ENCODE measurements at regions not wholly inside any gene's neighbourhood (a gene's known extent, or its start where the extent isn't known, plus 50 kb on each side); places are given as distances from the start of the nearest gene placed in this dataset.

DNA sequence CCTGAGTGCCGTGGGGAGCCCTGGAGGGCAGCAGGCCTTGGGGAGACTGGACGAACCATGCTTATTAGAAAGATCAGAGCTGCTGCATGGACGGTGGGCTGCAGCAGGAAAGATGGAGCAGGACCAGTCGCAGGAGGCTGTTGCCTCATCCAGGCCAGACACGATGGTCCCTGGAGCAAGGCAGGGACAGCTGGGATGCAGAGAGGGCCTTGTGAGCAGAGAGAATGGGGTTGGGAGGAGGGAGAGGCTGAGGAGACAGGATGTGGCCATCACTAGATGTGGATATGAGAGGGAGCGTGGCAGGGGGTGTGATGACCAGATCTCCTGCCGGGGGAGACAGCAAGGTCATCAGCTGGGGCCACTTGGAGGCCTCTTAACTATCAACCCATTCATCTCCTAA, 727.6 kb downstream of the PTPRU start:
- H3K9ac ChIP-seq (ENCODE audit: low read length) = no peak overlapping the region
- no peaks in the 10 kb centered on the region for H3K36me3 ChIP-seq (ENCODE audit: control insufficient read depth, insufficient read depth, low read length)
- no peaks in the 10 kb centered on the region for H3K4me1 ChIP-seq (ENCODE audit: control insufficient read depth, insufficient read depth, low read length)
- H3K27me3 ChIP-seq (ENCODE audit: control insufficient read depth, insufficient read depth, low read length) = peaks cover 3% of the 10 kb centered on the region
- no peak overlapping the region for H3K4me3 ChIP-seq (ENCODE audit: low read length)
- H3K27ac ChIP-seq (ENCODE audit: low read depth, low read length) = no peak overlapping the region

DNA sequence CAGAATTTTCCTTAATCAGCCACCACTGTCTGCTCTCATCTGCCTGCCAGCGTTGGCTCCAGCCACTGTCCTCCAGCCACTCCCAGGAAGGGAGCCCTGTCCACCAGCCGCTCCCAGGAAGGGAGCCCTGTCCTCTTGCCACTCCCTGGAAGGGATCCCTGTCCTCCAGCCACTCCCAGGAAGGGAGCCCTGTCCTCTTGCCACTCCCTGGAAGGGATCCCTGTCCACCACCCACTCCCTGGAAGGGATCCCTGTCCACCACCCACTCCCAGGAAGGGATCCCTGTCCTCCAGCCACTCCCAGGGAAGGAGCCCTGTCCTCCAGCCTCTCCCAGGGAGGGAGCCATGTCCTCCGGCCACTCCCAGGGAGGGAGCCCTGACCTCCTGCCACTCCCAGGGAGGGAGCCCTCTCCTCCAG, 726.5 kb downstream of the PTPRU start:
- no peak overlapping the region for H3K27ac ChIP-seq (ENCODE audit: low read depth, low read length)
- no peaks in the 10 kb centered on the region for H3K36me3 ChIP-seq (ENCODE audit: control insufficient read depth, insufficient read depth, low read length)
- H3K27me3 ChIP-seq (ENCODE audit: control insufficient read depth, insufficient read depth, low read length) = peaks cover 7% of the 10 kb centered on the region
- H3K4me1 ChIP-seq (ENCODE audit: control insufficient read depth, insufficient read depth, low read length) = no peaks in the 10 kb centered on the region
- H3K9ac ChIP-seq (ENCODE audit: low read length) = no peak overlapping the region
- no peak overlapping the region for H3K4me3 ChIP-seq (ENCODE audit: low read length)

DNA sequence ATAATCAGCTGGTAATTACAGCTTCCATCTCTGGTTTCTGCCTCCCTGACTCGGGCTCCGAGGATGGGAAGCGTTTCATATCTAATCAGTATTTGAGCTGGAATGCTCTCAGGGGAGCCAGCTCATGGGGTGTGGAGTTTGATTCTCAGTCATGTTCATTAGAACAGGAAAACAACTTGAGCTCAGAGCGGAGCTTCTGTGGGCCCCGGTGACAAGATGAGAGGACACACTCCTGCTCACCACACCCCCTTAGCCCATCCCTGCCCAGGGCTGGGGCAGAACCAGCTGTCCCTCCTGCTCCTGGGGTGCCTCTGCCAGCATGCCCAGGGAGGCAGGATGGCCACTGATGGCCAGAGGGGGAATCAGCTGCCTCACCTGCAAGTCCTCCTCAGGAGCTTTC, 726.0 kb downstream of the PTPRU start:
- no peak overlapping the region for H3K9ac ChIP-seq (ENCODE audit: low read length)
- H3K27ac ChIP-seq (ENCODE audit: low read depth, low read length) = no peak overlapping the region
- no peaks in the 10 kb centered on the region for H3K4me1 ChIP-seq (ENCODE audit: control insufficient read depth, insufficient read depth, low read length)
- no peaks in the 10 kb centered on the region for H3K36me3 ChIP-seq (ENCODE audit: control insufficient read depth, insufficient read depth, low read length)
- peaks cover 7% of the 10 kb centered on the region for H3K27me3 ChIP-seq (ENCODE audit: control insufficient read depth, insufficient read depth, low read length)
- H3K4me3 ChIP-seq (ENCODE audit: low read length) = no peak overlapping the region

DNA sequence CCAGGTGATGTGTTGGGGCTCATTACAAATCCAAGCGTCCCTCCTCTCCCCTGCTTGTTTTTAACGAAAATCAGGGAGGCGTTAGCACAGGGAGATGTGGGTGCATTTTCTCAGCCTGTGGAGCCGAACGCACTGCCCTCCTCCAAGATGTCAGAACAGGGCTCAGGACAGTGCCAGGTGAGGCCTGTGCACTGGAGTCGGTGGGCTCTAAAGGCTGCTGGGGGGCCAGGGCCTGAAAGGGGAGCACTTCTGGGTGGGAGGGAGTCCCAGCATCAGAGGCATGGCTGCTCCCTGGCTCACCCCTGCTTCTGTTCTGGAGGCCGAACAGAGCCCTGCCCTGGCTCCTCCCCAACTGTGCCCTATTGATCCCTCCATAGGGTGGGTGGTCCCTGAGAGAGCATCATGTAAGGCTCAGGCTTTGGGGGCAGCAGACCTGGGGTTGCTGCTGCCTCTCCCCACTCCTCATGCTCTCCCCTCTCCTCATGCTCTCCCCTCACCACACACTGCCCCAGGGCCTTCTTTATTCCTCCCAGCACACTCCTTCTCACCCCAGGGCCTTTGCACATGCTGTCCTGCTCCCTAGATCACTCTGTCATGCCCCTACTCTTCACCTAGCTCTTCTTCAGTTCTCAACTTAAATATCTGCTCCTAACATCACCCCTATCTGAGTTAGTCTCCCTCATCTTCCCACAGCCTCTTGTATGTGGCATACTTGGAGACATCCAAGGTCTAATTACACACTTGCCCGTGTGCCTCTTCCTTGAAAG, 725.2 kb downstream of the PTPRU start:
- Histone ChIP-seq H3K27me3 (ENCODE audit: control insufficient read depth, insufficient read depth, low read length) (peaks cover 3% of the 10 kb centered on the region), H3K9ac (ENCODE audit: low read length) (no peak overlapping the region), H3K36me3 (ENCODE audit: control insufficient read depth, insufficient read depth, low read length) (no peaks in the 10 kb centered on the region), H3K4me1 (ENCODE audit: control insufficient read depth, insufficient read depth, low read length) (no peaks in the 10 kb centered on the region), H3K27ac (ENCODE audit: low read depth, low read length) (no peak overlapping the region), H3K4me3 (ENCODE audit: low read length) (no peak overlapping the region)

DNA sequence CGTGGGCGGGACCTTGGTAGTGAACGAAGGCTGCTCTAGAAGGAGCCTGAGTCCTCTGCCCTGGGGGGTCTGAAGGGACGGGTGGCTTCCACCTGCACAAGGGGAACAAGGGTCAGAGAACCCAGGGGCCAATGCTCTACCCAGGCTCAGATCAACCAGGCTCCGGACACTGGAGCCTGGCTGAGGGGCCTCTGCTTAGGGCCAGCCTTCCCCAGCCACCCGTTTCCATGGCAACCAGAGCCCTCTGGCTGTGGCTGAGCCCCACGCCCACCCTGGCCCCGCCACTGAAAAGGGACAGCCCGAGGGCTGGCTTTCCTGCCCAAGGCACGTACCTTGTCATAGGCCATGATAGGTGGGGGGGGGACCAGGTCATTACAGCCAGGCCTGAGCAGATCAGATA, 724.6 kb downstream of the PTPRU start:
- no peaks in the 10 kb centered on the region for H3K36me3 ChIP-seq (ENCODE audit: control insufficient read depth, insufficient read depth, low read length)
- H3K27me3 ChIP-seq (ENCODE audit: control insufficient read depth, insufficient read depth, low read length) = peaks cover 3% of the 10 kb centered on the region
- H3K4me3 ChIP-seq (ENCODE audit: low read length) = no peak overlapping the region
- H3K9ac ChIP-seq (ENCODE audit: low read length) = no peak overlapping the region
- H3K4me1 ChIP-seq (ENCODE audit: control insufficient read depth, insufficient read depth, low read length) = no peaks in the 10 kb centered on the region
- H3K27ac ChIP-seq (ENCODE audit: low read depth, low read length) = no peak overlapping the region

DNA sequence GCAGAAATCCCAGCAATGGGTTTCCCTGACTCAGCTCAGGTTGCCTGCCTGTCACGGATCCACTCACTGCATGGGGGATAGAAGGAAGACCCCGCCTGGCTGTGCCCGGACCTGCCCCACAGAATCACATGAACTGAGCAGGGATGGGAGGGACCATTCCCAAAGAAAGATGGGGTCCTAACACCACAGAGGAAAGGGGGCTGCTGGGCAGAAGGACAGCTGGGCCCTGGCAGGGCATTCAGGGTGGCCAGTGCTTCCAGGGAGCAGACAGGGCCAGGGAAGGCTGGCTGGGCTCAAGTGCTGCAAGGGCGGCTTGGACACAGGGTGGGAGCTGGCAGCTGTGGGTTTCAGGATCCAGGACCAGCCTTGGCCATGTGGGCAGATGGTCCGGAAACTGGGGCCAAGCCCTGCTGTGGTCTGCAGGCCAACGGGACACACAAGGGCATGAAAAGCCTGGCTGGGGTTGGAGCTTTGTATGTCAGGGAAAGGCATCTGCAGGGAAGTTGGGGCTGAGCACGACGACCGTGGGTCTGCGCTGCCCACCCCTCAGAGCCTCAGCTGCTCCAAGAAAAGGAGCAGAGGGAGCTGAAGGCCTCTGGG, 723.9 kb downstream of the PTPRU start:
- H3K4me3 ChIP-seq (ENCODE audit: low read length) = no peak overlapping the region
- H3K9ac ChIP-seq (ENCODE audit: low read length) = no peak overlapping the region
- H3K27ac ChIP-seq (ENCODE audit: low read depth, low read length) = no peak overlapping the region
- peaks cover 3% of the 10 kb centered on the region for H3K27me3 ChIP-seq (ENCODE audit: control insufficient read depth, insufficient read depth, low read length)
- no peaks in the 10 kb centered on the region for H3K4me1 ChIP-seq (ENCODE audit: control insufficient read depth, insufficient read depth, low read length)
- no peaks in the 10 kb centered on the region for H3K36me3 ChIP-seq (ENCODE audit: control insufficient read depth, insufficient read depth, low read length)

DNA sequence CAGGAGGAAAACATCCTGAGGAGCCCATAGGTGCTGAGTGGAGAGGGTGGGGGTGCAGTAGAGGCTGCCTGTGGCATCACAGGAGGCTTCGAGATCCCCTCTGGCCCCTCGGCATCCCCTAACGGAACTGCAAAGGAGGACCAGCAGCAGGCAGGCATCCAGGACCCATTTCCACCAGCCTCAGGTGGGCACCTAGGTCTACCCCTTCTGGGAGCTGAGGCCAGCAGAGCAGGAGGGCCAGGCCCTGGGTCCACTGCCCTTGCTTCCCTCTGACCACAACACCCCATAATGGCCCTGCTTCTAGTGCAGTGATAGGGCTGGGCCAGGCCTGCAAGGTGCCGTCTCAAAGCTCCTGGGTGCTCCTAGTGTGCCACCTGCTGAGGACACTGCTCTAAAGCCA, 723.0 kb downstream of the PTPRU start:
- Histone ChIP-seq H3K36me3 (ENCODE audit: control insufficient read depth, insufficient read depth, low read length) (no peaks in the 10 kb centered on the region), H3K4me1 (ENCODE audit: control insufficient read depth, insufficient read depth, low read length) (no peaks in the 10 kb centered on the region), H3K9ac (ENCODE audit: low read length) (no peak overlapping the region), H3K4me3 (ENCODE audit: low read length) (no peak overlapping the region), H3K27me3 (ENCODE audit: control insufficient read depth, insufficient read depth, low read length) (peaks cover 3% of the 10 kb centered on the region), H3K27ac (ENCODE audit: low read depth, low read length) (no peak overlapping the region)

DNA sequence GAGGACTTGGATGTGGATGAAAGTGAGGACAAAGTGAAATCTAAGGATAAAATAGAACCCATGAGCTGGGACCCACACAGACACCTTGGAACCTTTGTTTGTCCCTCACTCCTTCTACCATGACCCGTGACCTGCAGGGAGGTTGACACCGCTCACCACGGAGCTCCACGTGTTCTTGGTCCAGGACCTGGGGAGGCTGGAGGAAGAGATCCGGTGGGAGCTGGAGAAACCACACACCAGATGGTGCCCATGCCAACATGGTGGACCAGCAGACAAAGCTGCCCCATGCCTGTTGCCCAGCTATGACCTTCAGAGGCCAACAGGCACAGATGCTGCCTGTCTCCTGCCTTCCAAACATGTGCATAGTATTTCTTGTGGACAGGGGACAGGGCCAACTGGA, 721.9 kb downstream of the PTPRU start:
- H3K36me3 ChIP-seq (ENCODE audit: control insufficient read depth, insufficient read depth, low read length) = no peaks in the 10 kb centered on the region
- H3K27ac ChIP-seq (ENCODE audit: low read depth, low read length) = no peak overlapping the region
- H3K9ac ChIP-seq (ENCODE audit: low read length) = no peak overlapping the region
- H3K4me1 ChIP-seq (ENCODE audit: control insufficient read depth, insufficient read depth, low read length) = no peaks in the 10 kb centered on the region
- H3K27me3 ChIP-seq (ENCODE audit: control insufficient read depth, insufficient read depth, low read length) = peaks cover 3% of the 10 kb centered on the region
- H3K4me3 ChIP-seq (ENCODE audit: low read length) = no peak overlapping the region

DNA sequence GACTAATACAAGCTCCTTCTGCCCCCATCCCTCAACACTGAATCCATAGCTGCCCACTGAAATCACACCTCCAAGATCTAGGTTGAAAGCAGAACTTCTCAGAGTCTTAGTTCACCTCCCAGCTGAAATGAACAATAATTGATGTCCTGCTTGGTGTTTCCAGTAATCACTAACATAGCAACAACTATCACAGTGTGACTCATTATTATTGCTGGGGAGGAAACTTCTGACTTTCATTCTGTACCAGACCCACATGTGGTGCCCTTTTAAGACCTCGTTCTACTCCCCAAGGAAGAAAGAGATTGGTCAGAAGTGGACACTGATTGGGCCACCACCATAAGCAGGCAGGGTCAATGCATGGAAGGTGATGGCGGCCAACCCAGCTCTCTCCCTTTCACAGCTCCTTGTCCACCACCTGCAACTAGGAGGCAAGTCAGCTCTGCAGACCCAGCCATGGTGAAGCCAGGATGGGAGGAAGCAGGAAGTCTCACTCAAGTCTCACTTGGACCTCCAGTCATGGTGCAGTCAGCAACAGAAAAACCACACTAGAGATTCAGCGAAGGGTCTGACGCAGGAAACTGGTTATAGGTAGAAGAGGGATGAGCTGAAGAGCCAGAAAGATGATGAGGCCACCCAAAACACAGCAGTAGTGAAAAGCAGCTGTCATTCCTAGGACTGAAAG, 720.2 kb downstream of the PTPRU start:
- H3K4me1 ChIP-seq (ENCODE audit: control insufficient read depth, insufficient read depth, low read length) = no peaks in the 10 kb centered on the region
- no peak overlapping the region for H3K27ac ChIP-seq (ENCODE audit: low read depth, low read length)
- no peak overlapping the region for H3K4me3 ChIP-seq (ENCODE audit: low read length)
- H3K27me3 ChIP-seq (ENCODE audit: control insufficient read depth, insufficient read depth, low read length) = peaks cover 3% of the 10 kb centered on the region
- no peaks in the 10 kb centered on the region for H3K36me3 ChIP-seq (ENCODE audit: control insufficient read depth, insufficient read depth, low read length)
- H3K9ac ChIP-seq (ENCODE audit: low read length) = no peak overlapping the region

DNA sequence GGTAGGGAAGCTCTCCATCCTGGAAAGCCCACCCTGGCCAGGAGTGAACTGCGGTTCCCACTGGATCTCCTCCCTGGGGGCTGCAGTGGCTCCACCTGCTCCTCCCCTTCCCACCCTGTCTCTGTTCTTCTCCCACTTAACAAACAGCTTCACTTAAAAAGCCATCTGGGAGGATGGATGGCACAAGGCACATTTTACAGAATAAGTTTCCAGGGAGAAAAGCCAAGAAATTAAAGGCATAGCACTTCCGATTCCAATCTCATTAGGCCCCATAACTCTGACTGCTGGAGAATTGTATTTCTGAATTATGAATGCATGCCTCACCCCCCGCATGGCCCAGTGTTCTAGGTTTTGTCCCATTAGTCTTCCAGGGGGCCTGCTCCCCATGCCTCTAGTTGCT, 718.3 kb downstream of the PTPRU start:
- Histone ChIP-seq H3K4me1 (ENCODE audit: control insufficient read depth, insufficient read depth, low read length) (no peaks in the 10 kb centered on the region), H3K4me3 (ENCODE audit: low read length) (no peak overlapping the region), H3K27me3 (ENCODE audit: control insufficient read depth, insufficient read depth, low read length) (peaks cover 3% of the 10 kb centered on the region), H3K9ac (ENCODE audit: low read length) (no peak overlapping the region), H3K27ac (ENCODE audit: low read depth, low read length) (no peak overlapping the region), H3K36me3 (ENCODE audit: control insufficient read depth, insufficient read depth, low read length) (no peaks in the 10 kb centered on the region)

DNA sequence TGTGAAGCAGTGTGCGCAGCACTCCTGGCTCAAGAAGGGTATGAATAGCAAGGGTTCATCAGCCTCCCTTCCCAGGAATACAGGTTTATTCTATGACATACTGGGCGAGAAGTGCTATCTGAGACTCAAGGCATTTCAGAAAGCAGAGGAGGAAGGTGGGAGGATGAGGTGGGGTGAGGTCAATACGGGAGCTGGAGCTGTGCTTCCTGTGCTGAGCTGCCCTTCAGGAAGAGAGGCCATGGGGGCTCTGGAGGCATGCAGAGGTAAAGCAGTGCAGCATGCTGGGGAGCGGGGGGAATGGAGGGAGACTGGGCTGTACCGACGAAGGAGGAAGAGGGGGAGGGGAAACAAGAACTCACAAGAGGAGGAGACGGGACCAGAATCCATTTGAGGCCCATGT, 717.6 kb downstream of the PTPRU start:
- no peak overlapping the region for H3K4me3 ChIP-seq (ENCODE audit: low read length)
- no peaks in the 10 kb centered on the region for H3K36me3 ChIP-seq (ENCODE audit: control insufficient read depth, insufficient read depth, low read length)
- H3K9ac ChIP-seq (ENCODE audit: low read length) = no peak overlapping the region
- H3K27me3 ChIP-seq (ENCODE audit: control insufficient read depth, insufficient read depth, low read length) = peaks cover 3% of the 10 kb centered on the region
- no peak overlapping the region for H3K27ac ChIP-seq (ENCODE audit: low read depth, low read length)
- no peaks in the 10 kb centered on the region for H3K4me1 ChIP-seq (ENCODE audit: control insufficient read depth, insufficient read depth, low read length)

DNA sequence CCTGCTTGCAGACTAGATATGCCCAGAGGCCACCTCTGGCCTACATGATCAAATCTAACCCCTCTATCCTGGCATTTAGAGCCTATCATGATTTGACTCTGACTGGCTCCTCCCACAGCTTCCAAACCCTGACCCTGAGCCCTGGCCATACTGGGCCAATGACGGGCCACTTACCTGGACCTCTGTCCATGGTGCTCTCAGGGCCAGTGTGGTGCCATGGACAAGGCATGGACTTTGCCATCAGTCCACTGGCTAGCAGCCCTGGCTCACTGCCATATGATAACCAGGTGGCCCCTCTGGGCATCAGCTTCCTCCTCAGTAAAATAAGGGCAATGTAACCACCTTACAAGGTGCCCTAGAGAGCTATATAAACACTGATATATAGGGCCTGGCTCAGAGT, 713.4 kb downstream of the PTPRU start:
- no peak overlapping the region for H3K4me3 ChIP-seq (ENCODE audit: low read length)
- no peaks in the 10 kb centered on the region for H3K36me3 ChIP-seq (ENCODE audit: control insufficient read depth, insufficient read depth, low read length)
- no peak overlapping the region for H3K9ac ChIP-seq (ENCODE audit: low read length)
- no peaks in the 10 kb centered on the region for H3K4me1 ChIP-seq (ENCODE audit: control insufficient read depth, insufficient read depth, low read length)
- H3K27me3 ChIP-seq (ENCODE audit: control insufficient read depth, insufficient read depth, low read length) = peaks cover 4% of the 10 kb centered on the region
- no peak overlapping the region for H3K27ac ChIP-seq (ENCODE audit: low read depth, low read length)

DNA sequence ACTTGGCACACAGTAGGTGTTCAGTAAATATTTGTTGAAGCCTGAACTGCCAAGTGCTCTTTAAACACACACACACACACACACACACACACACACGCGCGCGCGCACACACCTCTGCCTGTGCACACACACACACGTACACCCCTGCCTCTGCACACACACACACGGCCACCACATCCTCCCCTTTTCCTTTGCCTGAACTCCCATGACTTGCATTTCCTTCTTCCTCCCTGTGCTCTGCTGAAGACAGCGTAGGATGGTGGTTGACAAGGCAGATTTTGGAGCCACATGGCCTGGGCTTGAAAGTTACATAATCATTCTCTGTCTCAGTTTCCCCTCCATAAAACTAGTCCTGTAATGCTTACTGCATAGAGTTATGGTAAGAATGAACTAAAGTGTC, 712.3 kb downstream of the PTPRU start:
- Histone ChIP-seq H3K4me3 (ENCODE audit: low read length) (no peak overlapping the region), H3K9ac (ENCODE audit: low read length) (no peak overlapping the region), H3K27ac (ENCODE audit: low read depth, low read length) (no peak overlapping the region), H3K4me1 (ENCODE audit: control insufficient read depth, insufficient read depth, low read length) (no peaks in the 10 kb centered on the region), H3K27me3 (ENCODE audit: control insufficient read depth, insufficient read depth, low read length) (peaks cover 4% of the 10 kb centered on the region), H3K36me3 (ENCODE audit: control insufficient read depth, insufficient read depth, low read length) (no peaks in the 10 kb centered on the region)
